ENCODE measurements at regions not wholly inside any gene's neighbourhood (a gene's known extent, or its start where the extent isn't known, plus 50 kb on each side); places are given as distances from the start of the nearest gene placed in this dataset.

DNA sequence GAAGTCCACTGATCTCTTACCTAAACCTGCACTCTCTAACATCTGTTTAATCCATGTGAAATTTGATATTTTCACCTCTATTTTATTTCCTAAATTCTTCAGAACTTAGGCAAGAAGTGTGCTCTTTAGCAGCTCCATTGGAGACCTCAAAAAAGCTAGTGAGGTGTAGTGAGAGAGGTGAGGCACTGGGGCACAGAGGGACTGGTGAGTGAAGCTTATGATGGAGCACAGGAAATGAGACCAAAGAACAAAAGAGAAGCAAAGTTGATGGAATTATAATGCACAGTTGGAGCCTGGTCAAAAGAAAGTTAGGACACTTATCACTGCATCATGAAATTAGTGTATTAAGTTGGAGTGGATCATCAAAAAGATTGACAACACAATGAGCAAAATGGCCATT lies 1050.7 kb upstream of the NRXN1 start:
- TF ChIP-seq, protein P1, sequence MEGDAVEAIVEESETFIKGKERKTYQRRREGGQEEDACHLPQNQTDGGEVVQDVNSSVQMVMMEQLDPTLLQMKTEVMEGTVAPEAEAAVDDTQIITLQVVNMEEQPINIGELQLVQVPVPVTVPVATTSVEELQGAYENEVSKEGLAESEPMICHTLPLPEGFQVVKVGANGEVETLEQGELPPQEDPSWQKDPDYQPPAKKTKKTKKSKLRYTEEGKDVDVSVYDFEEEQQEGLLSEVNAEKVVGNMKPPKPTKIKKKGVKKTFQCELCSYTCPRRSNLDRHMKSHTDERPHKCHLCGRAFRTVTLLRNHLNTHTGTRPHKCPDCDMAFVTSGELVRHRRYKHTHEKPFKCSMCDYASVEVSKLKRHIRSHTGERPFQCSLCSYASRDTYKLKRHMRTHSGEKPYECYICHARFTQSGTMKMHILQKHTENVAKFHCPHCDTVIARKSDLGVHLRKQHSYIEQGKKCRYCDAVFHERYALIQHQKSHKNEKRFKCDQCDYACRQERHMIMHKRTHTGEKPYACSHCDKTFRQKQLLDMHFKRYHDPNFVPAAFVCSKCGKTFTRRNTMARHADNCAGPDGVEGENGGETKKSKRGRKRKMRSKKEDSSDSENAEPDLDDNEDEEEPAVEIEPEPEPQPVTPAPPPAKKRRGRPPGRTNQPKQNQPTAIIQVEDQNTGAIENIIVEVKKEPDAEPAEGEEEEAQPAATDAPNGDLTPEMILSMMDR (IDR thresholded peaks at IDR 0.05): no peak
- no peak for TF ChIP-seq POLR2A (IDR thresholded peaks at IDR 0.05)
